ENCODE measurements at regions not wholly inside any gene's neighbourhood (a gene's known extent, or its start where the extent isn't known, plus 50 kb on each side); places are given as distances from the start of the nearest gene placed in this dataset.

DNA sequence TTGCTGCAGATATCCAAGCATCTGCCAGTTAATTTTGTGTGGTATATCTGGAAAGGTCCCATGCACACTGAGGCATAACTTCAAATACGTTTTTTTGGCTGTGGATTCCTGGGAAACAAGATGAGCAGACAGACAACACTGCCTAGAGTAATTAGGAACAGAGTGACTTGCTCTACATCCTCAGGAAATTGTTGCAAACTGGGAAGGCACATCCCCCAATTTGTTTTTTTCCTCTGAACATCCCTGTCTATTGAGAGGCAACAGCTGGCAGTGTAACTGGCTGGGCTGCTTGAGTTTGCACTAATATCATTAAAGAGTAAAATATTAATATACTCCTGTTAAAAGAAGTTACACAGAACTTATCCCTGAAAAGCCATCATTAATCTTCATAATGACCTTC lies 207.7 kb upstream of the SLIT2 start:
- no peak overlapping the region for H3K27ac ChIP-seq
- H3K9me3 ChIP-seq = no peaks in the 10 kb centered on the region
- H3K27me3 ChIP-seq = no peaks in the 10 kb centered on the region
- no peaks in the 10 kb centered on the region for H3K4me1 ChIP-seq
- no peak for TF ChIP-seq POLR2AphosphoS5 (IDR thresholded peaks at IDR 0.05)
- TF ChIP-seq, protein P1, sequence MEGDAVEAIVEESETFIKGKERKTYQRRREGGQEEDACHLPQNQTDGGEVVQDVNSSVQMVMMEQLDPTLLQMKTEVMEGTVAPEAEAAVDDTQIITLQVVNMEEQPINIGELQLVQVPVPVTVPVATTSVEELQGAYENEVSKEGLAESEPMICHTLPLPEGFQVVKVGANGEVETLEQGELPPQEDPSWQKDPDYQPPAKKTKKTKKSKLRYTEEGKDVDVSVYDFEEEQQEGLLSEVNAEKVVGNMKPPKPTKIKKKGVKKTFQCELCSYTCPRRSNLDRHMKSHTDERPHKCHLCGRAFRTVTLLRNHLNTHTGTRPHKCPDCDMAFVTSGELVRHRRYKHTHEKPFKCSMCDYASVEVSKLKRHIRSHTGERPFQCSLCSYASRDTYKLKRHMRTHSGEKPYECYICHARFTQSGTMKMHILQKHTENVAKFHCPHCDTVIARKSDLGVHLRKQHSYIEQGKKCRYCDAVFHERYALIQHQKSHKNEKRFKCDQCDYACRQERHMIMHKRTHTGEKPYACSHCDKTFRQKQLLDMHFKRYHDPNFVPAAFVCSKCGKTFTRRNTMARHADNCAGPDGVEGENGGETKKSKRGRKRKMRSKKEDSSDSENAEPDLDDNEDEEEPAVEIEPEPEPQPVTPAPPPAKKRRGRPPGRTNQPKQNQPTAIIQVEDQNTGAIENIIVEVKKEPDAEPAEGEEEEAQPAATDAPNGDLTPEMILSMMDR (IDR thresholded peaks at IDR 0.05) = no peak
- no peak for TF ChIP-seq EP300 (IDR thresholded peaks at IDR 0.05)
- no peak for TF ChIP-seq POLR2A (IDR thresholded peaks at IDR 0.05)
- WGBS, 2 donors = 50 to 76% methylated on average over 1 of the region's 1 CpG
- H3K36me3 ChIP-seq = no peaks in the 10 kb centered on the region
- intact Hi-C loops (cut with DNase I) = no loop called here
- no peak for DNase-seq
- H3K4me3 ChIP-seq = no peak overlapping the region

- H3K9me3 ChIP-seq = no peaks in the 10 kb centered on the region
- no peak overlapping the region for H3K4me3 ChIP-seq
- H3K36me3 ChIP-seq = no peaks in the 10 kb centered on the region
- 82 to 89% methylated on average over 4 of the region's 4 CpGs for WGBS, 2 donors
- intact Hi-C loops (cut with DNase I) = no loop called here
- no peak for DNase-seq
- TF ChIP-seq, protein P1 (IDR thresholded peaks at IDR 0.05) = no peak
- TF ChIP-seq EP300 (IDR thresholded peaks at IDR 0.05) (no peak), POLR2AphosphoS5 (IDR thresholded peaks at IDR 0.05) (no peak), POLR2A (IDR thresholded peaks at IDR 0.05) (no peak)
- H3K27me3 ChIP-seq = no peaks in the 10 kb centered on the region
- no peaks in the 10 kb centered on the region for H3K4me1 ChIP-seq
- no peak overlapping the region for H3K27ac ChIP-seq
These were observed 208.9 kb upstream of the SLIT2 start for GRCh38 chr4:20042769-20043168.

- no peaks in the 10 kb centered on the region for H3K9me3 ChIP-seq
- H3K27ac ChIP-seq = no peak overlapping the region
- intact Hi-C loops (cut with DNase I) = no loop called here
- TF ChIP-seq EP300 (IDR thresholded peaks at IDR 0.05) (no peak), POLR2AphosphoS5 (IDR thresholded peaks at IDR 0.05) (no peak), POLR2A (IDR thresholded peaks at IDR 0.05) (no peak)
- TF ChIP-seq, protein P1 (IDR thresholded peaks at IDR 0.05) = no peak
- H3K4me3 ChIP-seq = no peak overlapping the region
- H3K36me3 ChIP-seq = no peaks in the 10 kb centered on the region
- H3K4me1 ChIP-seq = no peaks in the 10 kb centered on the region
- no peaks in the 10 kb centered on the region for H3K27me3 ChIP-seq
- WGBS, 2 donors = 88 to 92% methylated on average over 2 of the region's 2 CpGs
- DNase-seq = no peak
These were observed 209.8 kb upstream of the SLIT2 start for GRCh38 chr4:20041839-20042407.

DNA sequence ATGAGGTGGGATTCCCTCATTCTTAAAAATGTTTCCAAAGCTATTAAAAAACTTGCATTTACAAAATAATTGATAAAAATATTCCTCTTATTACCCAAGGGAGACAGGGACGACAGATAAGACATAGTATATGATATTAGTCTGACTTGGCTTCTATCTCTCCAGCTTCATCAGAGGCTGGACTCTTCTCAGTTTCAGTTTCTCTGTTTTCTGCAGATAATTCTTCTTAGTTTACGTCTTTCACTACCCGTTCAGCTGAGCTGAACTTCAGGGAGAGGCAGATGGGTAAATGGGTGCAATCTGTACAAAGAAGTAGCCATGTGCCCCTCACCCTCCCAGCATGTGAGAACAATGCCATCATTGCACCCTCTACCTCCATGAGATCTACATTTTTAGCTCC lies 214.0 kb upstream of the SLIT2 start:
- DNase-seq = no peak
- 72 to 74% methylated on average over 3 of the region's 3 CpGs for WGBS, 2 donors
- H3K36me3 ChIP-seq = no peaks in the 10 kb centered on the region
- no peaks in the 10 kb centered on the region for H3K4me1 ChIP-seq
- TF ChIP-seq POLR2AphosphoS5 (IDR thresholded peaks at IDR 0.05) (no peak), EP300 (IDR thresholded peaks at IDR 0.05) (no peak), POLR2A (IDR thresholded peaks at IDR 0.05) (no peak)
- TF ChIP-seq, protein P1 (IDR thresholded peaks at IDR 0.05) = no peak
- no peak overlapping the region for H3K4me3 ChIP-seq
- H3K27ac ChIP-seq = no peak overlapping the region
- intact Hi-C loops (cut with DNase I) = no loop called here
- no peaks in the 10 kb centered on the region for H3K9me3 ChIP-seq
- no peaks in the 10 kb centered on the region for H3K27me3 ChIP-seq

- TF ChIP-seq POLR2AphosphoS5 (IDR thresholded peaks at IDR 0.05) = no peak
- no peak for TF ChIP-seq POLR2A (IDR thresholded peaks at IDR 0.05)
- TF ChIP-seq, protein P1 (IDR thresholded peaks at IDR 0.05) = no peak
- no peak for TF ChIP-seq EP300 (IDR thresholded peaks at IDR 0.05)
- Histone ChIP-seq H3K9me3 (no peaks in the 10 kb centered on the region), H3K36me3 (no peaks in the 10 kb centered on the region), H3K27ac (no peak overlapping the region), H3K27me3 (no peaks in the 10 kb centered on the region), H3K4me3 (no peak overlapping the region), H3K4me1 (no peaks in the 10 kb centered on the region)
- no peak for DNase-seq
- intact Hi-C loops (cut with DNase I) = no loop called here
These were observed 221.6 kb upstream of the SLIT2 start for GRCh38 chr4:20030108-20030507.

All from sigmoid colon (tissue), 6 donors.